Prostate gland (tissue), 2 donors: ENCODE measurements at regions not wholly inside any gene's neighbourhood (a gene's known extent, or its start where the extent isn't known, plus 50 kb on each side); places are given as distances from the start of the nearest gene placed in this dataset.

ENCODE experiments used
- CTCF ChIP-seq, 4 experiments: fragments of 200-600 bp in 2 of 4; fragments of 450-650 bp in 2 of 4; sonication (generic) in 2 of 4; IDR thresholded peaks; 1 replicate in 3 of 4; 2 replicates in 1 of 4; pipeline ENCODE4 v1.5.1; 2016 to 2019; ENCODE audit warnings: antibody characterized with exemption in 4 of 4, mild to moderate bottlenecking in 2 of 4, moderate library complexity in 2 of 4
- POLR2A ChIP-seq: fragments of 450-650 bp; IDR thresholded peaks from one replicate; pipeline ENCODE4 v1.6.1; 2016; ENCODE audit warnings: antibody characterized with exemption, mild to moderate bottlenecking

- TF ChIP-seq CTCF (IDR thresholded peaks at IDR 0.05) (no peak), POLR2A (no peak)
Observed at GRCh38 chr14:40452674-40453073, 1020.4 kb upstream of the FBXO33 start.
